Stomach (tissue), 8 donors: ENCODE measurements at regions not wholly inside any gene's neighbourhood (a gene's known extent, or its start where the extent isn't known, plus 50 kb on each side); places are given as distances from the start of the nearest gene placed in this dataset.
A peak's percentile ranks its signal among the peaks of the same experiment; 100 is the strongest.

Experiments used
- DNase-seq, 2 donors: peaks; one replicate each; pipeline versions ENCODE4 v3.0.0 to v3.0.0-alpha.2; 2013 to 2019
- H3K27ac ChIP-seq, 5 donors: fragments of 200-600 bp in 4 of 5; sonication (generic) in 4 of 5; one replicate each; pipeline ENCODE4 v1.5.1; 2013 to 2019; ENCODE audit warnings: mild to moderate bottlenecking in 1 of 5, moderate library complexity in 1 of 5
- H3K27me3 ChIP-seq, 3 donors: fragments of 200-600 bp; sonication (generic); one replicate each; pipeline ENCODE4 v1.5.1; 2017 to 2019; ENCODE audit warnings: mixed run types in 1 of 3
- H3K36me3 ChIP-seq, 4 donors: fragments of 200-600 bp; sonication (generic); 1 replicate in 3 of 4; 2 replicates in 1 of 4; pipeline ENCODE4 v1.5.1; 2016 to 2019
- H3K4me1 ChIP-seq, 4 donors: fragments of 200-600 bp; sonication (generic); one replicate each; pipeline ENCODE4 v1.5.1; 2016 to 2019
- H3K4me3 ChIP-seq, 4 donors: fragments of 200-600 bp; sonication (generic) in 3 of 4; one replicate each; pipeline ENCODE4 v1.5.1; 2016 to 2019; ENCODE audit warnings: mild to moderate bottlenecking in 1 of 4
- H3K9me3 ChIP-seq, 4 donors: fragments of 200-600 bp; sonication (generic); one replicate each; pipeline ENCODE4 v1.5.1; 2016 to 2019
- EP300 ChIP-seq: sonication (generic); formaldehyde crosslinking; IDR thresholded peaks from one replicate; pipeline ENCODE4 v1.6.1; 2017; ENCODE audit warnings: antibody characterized with exemption
- POLR2A ChIP-seq, 4 donors: fragments of 450-650 bp; IDR thresholded peaks; one replicate each; pipeline ENCODE4 v1.6.1; 2016; ENCODE audit warnings: antibody characterized with exemption in 4 of 4, control low read depth in 2 of 4, mild to moderate bottlenecking in 1 of 4, moderate library complexity in 1 of 4
- POLR2AphosphoS5 ChIP-seq, 3 donors: sonication (generic); formaldehyde crosslinking; IDR thresholded peaks; one replicate each; pipeline ENCODE4 v1.6.1; 2016; ENCODE audit warnings: antibody characterized with exemption in 3 of 3
- WGBS, 5 donors: extraction: QIAGEN DNeasy Blood & Tissue Kit in 3 of 5; methylation state at CpG; one replicate each; pipeline versions ENCODE4 v1.1.5 to v1.1.7; 2013 to 2018; 5-methylcytosine and 5-hydroxymethylcytosine counted together
- intact Hi-C: fragments of 100-400 bp; cut with DNase I; formaldehyde crosslinking; loops from one replicate; pipeline ENCODE4 v1.15.1; 2023; ENCODE audit warnings: low total_unique reads
- TF ChIP-seq, protein P1 (sequence below), 7 experiments: fragments of 450-650 bp in 4 of 7; fragments of 200-600 bp in 3 of 7; sonication (generic) in 3 of 7; IDR thresholded peaks; one replicate each; pipeline ENCODE4 v1.5.1; 2016 to 2019; ENCODE audit warnings: antibody characterized with exemption in 7 of 7, control low read depth in 2 of 7, mild to moderate bottlenecking in 1 of 7
- donor health status: healthy with polysubstance abuse.
- donor health status: Bipolar disorder and iron deficiency.
- donor health status: healthy.

DNA sequence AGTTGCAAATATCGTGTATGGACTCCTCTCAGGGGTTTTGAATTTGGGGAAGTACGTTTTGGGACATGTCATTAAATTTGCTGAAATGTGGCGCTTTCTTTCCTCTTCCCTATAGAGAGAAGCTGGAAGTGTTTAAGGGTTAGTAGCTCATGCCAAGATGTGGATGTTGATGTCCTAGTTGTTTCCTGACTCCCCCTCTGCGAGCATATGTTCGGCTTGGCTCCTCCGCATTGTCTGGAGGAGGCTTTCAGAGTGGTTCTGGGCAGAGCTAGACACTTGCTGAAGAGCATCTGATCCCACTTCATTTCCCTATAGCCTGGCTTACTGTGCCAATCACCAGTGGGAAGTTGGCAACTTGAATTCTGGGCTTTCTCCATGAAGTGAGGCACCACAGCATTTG lies 347.4 kb upstream of the B3GALT2 start:
- H3K4me1 ChIP-seq = no peaks in the 10 kb centered on the region
- 67 to 73% (median 71%) methylated on average over 6 of the region's 6 CpGs for WGBS, 5 donors
- DNase-seq = peak in 1 of 2 donors; percentile 17
- no peak overlapping the region for H3K27ac ChIP-seq
- no peak for TF ChIP-seq POLR2A (IDR thresholded peaks at IDR 0.05)
- H3K4me3 ChIP-seq = no peak overlapping the region
- intact Hi-C loops = no loop called here
- H3K36me3 ChIP-seq = no peaks in the 10 kb centered on the region
- H3K27me3 ChIP-seq = no peaks in the 10 kb centered on the region
- H3K9me3 ChIP-seq = no peaks in the 10 kb centered on the region

DNA sequence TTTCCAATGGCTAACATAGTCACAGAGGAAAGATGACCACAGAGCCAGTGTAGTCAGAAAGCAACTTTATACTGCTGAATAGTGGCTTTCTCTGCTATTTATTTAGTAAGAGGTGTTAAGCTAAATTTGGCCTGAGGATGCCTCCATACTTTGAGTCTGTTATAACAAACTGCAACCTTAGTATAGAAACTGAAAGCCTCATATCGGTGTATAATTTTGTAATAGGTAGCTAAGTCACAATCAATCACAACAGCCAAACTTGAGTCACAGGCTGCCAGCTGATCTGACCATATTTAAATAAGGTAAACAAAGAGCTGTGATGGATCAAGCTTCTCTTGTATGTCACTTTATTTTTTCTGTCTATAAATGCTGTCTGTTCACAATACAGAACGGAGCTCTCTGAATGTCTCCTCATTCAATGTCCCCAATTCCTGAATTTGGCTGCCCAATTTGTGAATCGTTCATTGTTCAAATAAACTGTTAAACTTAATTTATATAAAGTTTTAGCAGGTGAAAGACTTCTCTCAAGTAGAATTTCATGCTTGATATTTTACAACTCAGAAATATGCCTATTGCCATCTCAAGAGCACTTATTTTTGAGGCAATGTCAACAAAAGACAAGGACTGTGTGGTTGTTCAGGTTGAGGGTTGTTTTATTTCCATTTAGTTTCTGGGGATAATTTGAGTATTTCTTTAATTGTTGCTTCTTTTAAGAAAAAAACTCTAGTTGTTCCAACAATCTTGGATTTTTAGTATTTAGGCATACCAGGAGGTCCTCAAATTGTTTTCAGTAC lies 339.7 kb upstream of the B3GALT2 start:
- intact Hi-C loops = no loop called here
- TF ChIP-seq, protein P1, sequence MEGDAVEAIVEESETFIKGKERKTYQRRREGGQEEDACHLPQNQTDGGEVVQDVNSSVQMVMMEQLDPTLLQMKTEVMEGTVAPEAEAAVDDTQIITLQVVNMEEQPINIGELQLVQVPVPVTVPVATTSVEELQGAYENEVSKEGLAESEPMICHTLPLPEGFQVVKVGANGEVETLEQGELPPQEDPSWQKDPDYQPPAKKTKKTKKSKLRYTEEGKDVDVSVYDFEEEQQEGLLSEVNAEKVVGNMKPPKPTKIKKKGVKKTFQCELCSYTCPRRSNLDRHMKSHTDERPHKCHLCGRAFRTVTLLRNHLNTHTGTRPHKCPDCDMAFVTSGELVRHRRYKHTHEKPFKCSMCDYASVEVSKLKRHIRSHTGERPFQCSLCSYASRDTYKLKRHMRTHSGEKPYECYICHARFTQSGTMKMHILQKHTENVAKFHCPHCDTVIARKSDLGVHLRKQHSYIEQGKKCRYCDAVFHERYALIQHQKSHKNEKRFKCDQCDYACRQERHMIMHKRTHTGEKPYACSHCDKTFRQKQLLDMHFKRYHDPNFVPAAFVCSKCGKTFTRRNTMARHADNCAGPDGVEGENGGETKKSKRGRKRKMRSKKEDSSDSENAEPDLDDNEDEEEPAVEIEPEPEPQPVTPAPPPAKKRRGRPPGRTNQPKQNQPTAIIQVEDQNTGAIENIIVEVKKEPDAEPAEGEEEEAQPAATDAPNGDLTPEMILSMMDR (IDR thresholded peaks at IDR 0.05) = no peak
- TF ChIP-seq EP300 (no peak), POLR2A (IDR thresholded peaks at IDR 0.05) (no peak), POLR2AphosphoS5 (IDR thresholded peaks at IDR 0.05) (no peak)
- 86 to 92% (median 90%) methylated on average over 3 of the region's 3 CpGs for WGBS, 5 donors

GRCh38 chr1:193525411-193525810 lies 339.0 kb upstream of the B3GALT2 start:
- H3K4me3 ChIP-seq = no peak overlapping the region
- H3K9me3 ChIP-seq = no peaks in the 10 kb centered on the region
- H3K27me3 ChIP-seq = no peaks in the 10 kb centered on the region
- H3K27ac ChIP-seq = no peak overlapping the region
- TF ChIP-seq POLR2A (IDR thresholded peaks at IDR 0.05) (no peak), POLR2AphosphoS5 (IDR thresholded peaks at IDR 0.05) (no peak), EP300 (no peak)
- TF ChIP-seq, protein P1 (IDR thresholded peaks at IDR 0.05) = no peak
- no peak for DNase-seq
- no peaks in the 10 kb centered on the region for H3K4me1 ChIP-seq
- no peaks in the 10 kb centered on the region for H3K36me3 ChIP-seq
- intact Hi-C loops = no loop called here

More for the DNA sequence above, 339.7 kb upstream of the B3GALT2 start:
- Histone ChIP-seq H3K36me3 (no peaks in the 10 kb centered on the region), H3K27me3 (no peaks in the 10 kb centered on the region), H3K27ac (no peak overlapping the region), H3K4me3 (no peak overlapping the region), H3K4me1 (no peaks in the 10 kb centered on the region), H3K9me3 (no peaks in the 10 kb centered on the region)
- no peak for DNase-seq

GRCh38 chr1:193524616-193525015 lies 338.2 kb upstream of the B3GALT2 start:
- H3K27me3 ChIP-seq = no peaks in the 10 kb centered on the region
- DNase-seq = no peak
- H3K36me3 ChIP-seq = no peaks in the 10 kb centered on the region
- intact Hi-C loops = no loop called here
- 88 to 96% (median 92%) methylated on average over 2 of the region's 2 CpGs for WGBS, 5 donors
- no peak overlapping the region for H3K27ac ChIP-seq
- no peak overlapping the region for H3K4me3 ChIP-seq
- H3K4me1 ChIP-seq = no peaks in the 10 kb centered on the region
- TF ChIP-seq POLR2AphosphoS5 (IDR thresholded peaks at IDR 0.05) (no peak), POLR2A (IDR thresholded peaks at IDR 0.05) (no peak), EP300 (no peak)
- TF ChIP-seq, protein P1 (IDR thresholded peaks at IDR 0.05) = no peak
- no peaks in the 10 kb centered on the region for H3K9me3 ChIP-seq

DNA sequence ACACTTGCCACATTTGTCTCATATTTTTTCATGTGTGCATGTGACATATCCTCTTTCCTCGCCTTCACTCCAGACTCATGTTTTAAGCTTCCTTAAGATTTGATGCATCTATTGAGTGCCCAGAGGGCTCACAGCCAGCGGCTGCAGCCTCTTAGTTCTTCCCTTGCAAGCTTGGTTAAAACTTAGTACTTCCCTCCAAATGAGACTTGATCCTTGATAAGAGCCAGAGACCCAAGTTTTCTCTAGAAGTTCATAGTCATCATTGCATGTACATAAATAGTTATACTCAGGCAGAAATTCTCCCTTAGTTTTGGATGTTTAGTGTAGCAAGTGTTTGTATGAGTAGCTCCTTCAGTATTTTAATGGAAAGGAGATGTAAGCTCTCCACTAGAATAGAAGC lies 337.6 kb upstream of the B3GALT2 start:
- DNase-seq = no peak
- no peak overlapping the region for H3K4me3 ChIP-seq
- H3K36me3 ChIP-seq = no peaks in the 10 kb centered on the region
- 57 to 94% (median 65%) methylated on average over 2 of the region's 2 CpGs for WGBS, 5 donors
- intact Hi-C loops = no loop called here
- no peaks in the 10 kb centered on the region for H3K4me1 ChIP-seq
- no peak overlapping the region for H3K27ac ChIP-seq
- H3K27me3 ChIP-seq = no peaks in the 10 kb centered on the region
- TF ChIP-seq POLR2A (IDR thresholded peaks at IDR 0.05) = no peak
- TF ChIP-seq EP300 = no peak
- no peak for TF ChIP-seq POLR2AphosphoS5 (IDR thresholded peaks at IDR 0.05)
- H3K9me3 ChIP-seq = no peaks in the 10 kb centered on the region
